ENCODE measurements at regions not wholly inside any gene's neighbourhood (a gene's known extent, or its start where the extent isn't known, plus 50 kb on each side); places are given as distances from the start of the nearest gene placed in this dataset.
"Not testable (repeated sequence)": the region's sequence is repeated elsewhere in the genome, so short reads cannot be mapped to it uniquely, and the experiment has no call there.

- no peaks in the 10 kb centered on the region for H3K79me2 ChIP-seq
- H3K9me3 ChIP-seq (ENCODE audit: control insufficient read depth, low read length) = no peaks in the 10 kb centered on the region
- TF ChIP-seq CTCF (IDR thresholded peaks at IDR 0.05) = no peak
- H2AFZ ChIP-seq = no peak overlapping the region
- H3K27me3 ChIP-seq (ENCODE audit: control insufficient read depth, insufficient read depth, low read length) = no peaks in the 10 kb centered on the region
- no peak overlapping the region for H3K4me3 ChIP-seq (ENCODE audit: low read depth, low read length)
- no peaks in the 10 kb centered on the region for H3K36me3 ChIP-seq (ENCODE audit: control insufficient read depth, insufficient read depth, low read length)
- H3K4me2 ChIP-seq (ENCODE audit: low read length) = no peak overlapping the region
- H3K4me1 ChIP-seq = peaks cover 3% of the 10 kb centered on the region
- H3K9ac ChIP-seq = no peak overlapping the region
- H3K27ac ChIP-seq = no peak overlapping the region
These were observed 1385.5 kb upstream of the ZEB2 start for GRCh38 chr2:145905371-145905770.

GRCh38 chr2:145897151-145897550 lies 1377.2 kb upstream of the ZEB2 start:
- Histone ChIP-seq H3K9me3 (ENCODE audit: control insufficient read depth, low read length) (no peaks in the 10 kb centered on the region), H3K4me1 (no peaks in the 10 kb centered on the region), H3K4me3 (ENCODE audit: low read depth, low read length) (no peak overlapping the region), H3K27ac (no peak overlapping the region), H2AFZ (no peak overlapping the region), H3K4me2 (ENCODE audit: low read length) (no peak overlapping the region), H3K36me3 (ENCODE audit: control insufficient read depth, insufficient read depth, low read length) (no peaks in the 10 kb centered on the region), H3K27me3 (ENCODE audit: control insufficient read depth, insufficient read depth, low read length) (no peaks in the 10 kb centered on the region), H3K79me2 (no peaks in the 10 kb centered on the region), H3K9ac (no peak overlapping the region)
- TF ChIP-seq CTCF (IDR thresholded peaks at IDR 0.05) = no peak

GRCh38 chr2:145887915-145888314 lies 1368.0 kb upstream of the ZEB2 start:
- no peak overlapping the region for H3K4me3 ChIP-seq (ENCODE audit: low read depth, low read length)
- no peak overlapping the region for H3K9ac ChIP-seq
- no peaks in the 10 kb centered on the region for H3K36me3 ChIP-seq (ENCODE audit: control insufficient read depth, insufficient read depth, low read length)
- TF ChIP-seq CTCF (IDR thresholded peaks at IDR 0.05) = no peak
- H2AFZ ChIP-seq = no peak overlapping the region
- H3K27ac ChIP-seq = no peak overlapping the region
- no peak overlapping the region for H3K4me2 ChIP-seq (ENCODE audit: low read length)
- no peaks in the 10 kb centered on the region for H3K79me2 ChIP-seq
- no peaks in the 10 kb centered on the region for H3K4me1 ChIP-seq
- H3K27me3 ChIP-seq (ENCODE audit: control insufficient read depth, insufficient read depth, low read length) = no peaks in the 10 kb centered on the region
- H3K9me3 ChIP-seq (ENCODE audit: control insufficient read depth, low read length) = no peaks in the 10 kb centered on the region

- H3K27ac ChIP-seq; H3K4me3 ChIP-seq (ENCODE audit: low read depth, low read length); H3K9me3 ChIP-seq (ENCODE audit: control insufficient read depth, low read length); H3K36me3 ChIP-seq (ENCODE audit: control insufficient read depth, insufficient read depth, low read length); H3K9ac ChIP-seq; H2AFZ ChIP-seq; H3K4me2 ChIP-seq (ENCODE audit: low read length); H3K79me2 ChIP-seq; H3K4me1 ChIP-seq; H3K27me3 ChIP-seq (ENCODE audit: control insufficient read depth, insufficient read depth, low read length): not testable (repeated sequence)
These were observed 1361.1 kb upstream of the ZEB2 start for GRCh38 chr2:145880997-145881396.

- no peak overlapping the region for H3K9ac ChIP-seq
- TF ChIP-seq CTCF (IDR thresholded peaks at IDR 0.05) = no peak
- H3K9me3 ChIP-seq (ENCODE audit: control insufficient read depth, low read length) = no peaks in the 10 kb centered on the region
- no peaks in the 10 kb centered on the region for H3K4me1 ChIP-seq
- H3K36me3 ChIP-seq (ENCODE audit: control insufficient read depth, insufficient read depth, low read length) = no peaks in the 10 kb centered on the region
- no peak overlapping the region for H3K4me3 ChIP-seq (ENCODE audit: low read depth, low read length)
- H3K27me3 ChIP-seq (ENCODE audit: control insufficient read depth, insufficient read depth, low read length) = no peaks in the 10 kb centered on the region
- no peak overlapping the region for H2AFZ ChIP-seq
- H3K79me2 ChIP-seq = no peaks in the 10 kb centered on the region
- no peak overlapping the region for H3K4me2 ChIP-seq (ENCODE audit: low read length)
- no peak overlapping the region for H3K27ac ChIP-seq
These were observed 1355.1 kb upstream of the ZEB2 start for GRCh38 chr2:145875016-145875415.

All from parathyroid adenoma (tissue), 2 donors.